ENCODE measurements at regions not wholly inside any gene's neighbourhood (a gene's known extent, or its start where the extent isn't known, plus 50 kb on each side); places are given as distances from the start of the nearest gene placed in this dataset.

DNA sequence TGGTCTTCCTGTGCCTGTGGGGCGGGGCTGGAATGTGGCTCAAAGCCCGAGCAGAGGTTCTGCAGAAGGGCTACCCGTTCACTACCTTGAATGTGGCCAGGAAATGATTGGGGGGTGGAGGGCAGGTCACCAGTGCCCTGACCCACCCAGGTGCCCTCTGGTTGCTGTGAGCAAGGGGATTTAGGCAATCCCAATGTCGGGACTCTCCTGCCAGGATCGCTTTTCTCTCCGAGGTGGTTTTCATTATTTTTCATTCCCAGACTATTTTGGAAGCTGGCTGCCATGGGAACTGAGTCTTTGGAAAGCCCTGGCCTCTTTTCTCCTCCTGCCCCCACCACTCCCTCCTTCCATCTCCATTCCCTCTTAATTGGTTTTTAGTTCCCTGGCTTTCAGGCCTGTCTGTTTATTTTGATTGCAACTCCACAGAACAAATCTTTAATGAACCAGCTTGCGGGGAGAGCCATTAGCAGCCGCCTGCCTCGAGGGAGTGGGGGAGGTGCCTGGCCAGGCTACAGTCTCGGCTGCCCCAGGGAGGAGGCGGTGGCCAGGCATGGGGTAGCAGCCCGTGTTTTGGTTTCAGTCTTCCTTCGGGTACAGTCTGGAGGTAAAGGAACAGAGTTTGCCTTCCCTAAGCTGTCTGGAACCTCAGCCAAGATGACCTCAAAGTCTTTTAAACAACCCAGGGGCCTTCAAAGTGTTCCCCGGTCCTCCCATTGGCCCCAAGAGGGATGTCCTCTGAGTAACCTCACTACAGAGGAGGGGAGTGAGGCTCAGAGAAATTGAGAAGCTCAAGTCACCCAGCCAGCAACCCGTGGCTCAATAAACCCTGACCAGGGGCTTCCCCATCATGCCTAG, 114.4 kb upstream of the HAAO start:
- TF ChIP-seq, protein P1, sequence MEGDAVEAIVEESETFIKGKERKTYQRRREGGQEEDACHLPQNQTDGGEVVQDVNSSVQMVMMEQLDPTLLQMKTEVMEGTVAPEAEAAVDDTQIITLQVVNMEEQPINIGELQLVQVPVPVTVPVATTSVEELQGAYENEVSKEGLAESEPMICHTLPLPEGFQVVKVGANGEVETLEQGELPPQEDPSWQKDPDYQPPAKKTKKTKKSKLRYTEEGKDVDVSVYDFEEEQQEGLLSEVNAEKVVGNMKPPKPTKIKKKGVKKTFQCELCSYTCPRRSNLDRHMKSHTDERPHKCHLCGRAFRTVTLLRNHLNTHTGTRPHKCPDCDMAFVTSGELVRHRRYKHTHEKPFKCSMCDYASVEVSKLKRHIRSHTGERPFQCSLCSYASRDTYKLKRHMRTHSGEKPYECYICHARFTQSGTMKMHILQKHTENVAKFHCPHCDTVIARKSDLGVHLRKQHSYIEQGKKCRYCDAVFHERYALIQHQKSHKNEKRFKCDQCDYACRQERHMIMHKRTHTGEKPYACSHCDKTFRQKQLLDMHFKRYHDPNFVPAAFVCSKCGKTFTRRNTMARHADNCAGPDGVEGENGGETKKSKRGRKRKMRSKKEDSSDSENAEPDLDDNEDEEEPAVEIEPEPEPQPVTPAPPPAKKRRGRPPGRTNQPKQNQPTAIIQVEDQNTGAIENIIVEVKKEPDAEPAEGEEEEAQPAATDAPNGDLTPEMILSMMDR (IDR thresholded peaks at IDR 0.05 in 4 of 5, conservative IDR thresholded peaks at IDR 0.05 in 1 of 5), result no peak
- no peak for TF ChIP-seq POLR2A (IDR thresholded peaks at IDR 0.05)

Data from gastrocnemius medialis (tissue), 4 donors.